ENCODE measurements at regions not wholly inside any gene's neighbourhood (a gene's known extent, or its start where the extent isn't known, plus 50 kb on each side); places are given as distances from the start of the nearest gene placed in this dataset.

DNA sequence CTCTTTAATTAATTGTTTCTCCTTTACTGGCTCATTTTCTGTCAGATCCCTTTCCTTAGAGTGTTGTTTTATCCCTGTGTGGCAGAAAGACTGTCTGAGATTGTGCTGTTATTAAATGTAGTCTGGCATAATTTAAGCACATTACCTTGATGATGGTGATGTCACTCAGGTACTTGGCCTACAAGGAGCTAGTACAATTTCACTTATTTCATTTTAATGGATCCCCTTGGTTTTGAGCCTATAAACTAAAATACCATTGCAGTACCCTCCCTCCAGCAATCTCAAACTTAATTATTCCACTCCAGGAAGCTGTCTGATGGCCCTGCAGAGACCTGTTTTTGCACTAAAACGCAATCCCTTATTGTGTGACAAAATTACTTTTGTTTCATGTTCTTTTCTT is 968.6 kb downstream of the ADGRL3 start (continued):
- TF ChIP-seq, protein P1, sequence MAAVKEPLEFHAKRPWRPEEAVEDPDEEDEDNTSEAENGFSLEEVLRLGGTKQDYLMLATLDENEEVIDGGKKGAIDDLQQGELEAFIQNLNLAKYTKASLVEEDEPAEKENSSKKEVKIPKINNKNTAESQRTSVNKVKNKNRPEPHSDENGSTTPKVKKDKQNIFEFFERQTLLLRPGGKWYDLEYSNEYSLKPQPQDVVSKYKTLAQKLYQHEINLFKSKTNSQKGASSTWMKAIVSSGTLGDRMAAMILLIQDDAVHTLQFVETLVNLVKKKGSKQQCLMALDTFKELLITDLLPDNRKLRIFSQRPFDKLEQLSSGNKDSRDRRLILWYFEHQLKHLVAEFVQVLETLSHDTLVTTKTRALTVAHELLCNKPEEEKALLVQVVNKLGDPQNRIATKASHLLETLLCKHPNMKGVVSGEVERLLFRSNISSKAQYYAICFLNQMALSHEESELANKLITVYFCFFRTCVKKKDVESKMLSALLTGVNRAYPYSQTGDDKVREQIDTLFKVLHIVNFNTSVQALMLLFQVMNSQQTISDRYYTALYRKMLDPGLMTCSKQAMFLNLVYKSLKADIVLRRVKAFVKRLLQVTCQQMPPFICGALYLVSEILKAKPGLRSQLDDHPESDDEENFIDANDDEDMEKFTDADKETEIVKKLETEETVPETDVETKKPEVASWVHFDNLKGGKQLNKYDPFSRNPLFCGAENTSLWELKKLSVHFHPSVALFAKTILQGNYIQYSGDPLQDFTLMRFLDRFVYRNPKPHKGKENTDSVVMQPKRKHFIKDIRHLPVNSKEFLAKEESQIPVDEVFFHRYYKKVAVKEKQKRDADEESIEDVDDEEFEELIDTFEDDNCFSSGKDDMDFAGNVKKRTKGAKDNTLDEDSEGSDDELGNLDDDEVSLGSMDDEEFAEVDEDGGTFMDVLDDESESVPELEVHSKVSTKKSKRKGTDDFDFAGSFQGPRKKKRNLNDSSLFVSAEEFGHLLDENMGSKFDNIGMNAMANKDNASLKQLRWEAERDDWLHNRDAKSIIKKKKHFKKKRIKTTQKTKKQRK (IDR thresholded peaks at IDR 0.05; ENCODE audit: low read depth, low read length) = no peak
- no peak for TF ChIP-seq JUND (IDR thresholded peaks at IDR 0.05; ENCODE audit: low read depth, low read length)

DNA sequence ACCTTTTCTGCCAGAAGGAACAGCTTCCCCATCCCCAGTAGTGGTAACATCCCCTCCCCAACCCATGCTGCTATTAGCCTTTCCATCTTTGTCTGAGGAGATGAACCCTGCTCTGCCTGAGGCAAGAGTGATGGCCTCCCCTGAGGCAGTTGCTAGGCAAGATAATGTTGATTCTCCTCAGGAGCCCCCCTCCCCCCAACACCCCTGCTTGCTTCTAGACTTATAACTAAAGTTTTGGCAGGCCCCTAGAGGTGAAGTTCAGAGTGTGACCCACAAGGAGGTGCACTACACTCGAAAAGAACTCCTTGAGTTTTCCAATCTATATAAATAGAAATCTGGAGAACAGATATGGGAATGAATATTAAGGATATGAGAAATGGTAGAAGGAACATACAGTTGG is 962.5 kb downstream of the ADGRL3 start:
- SMC1A ChIA-PET (ENCODE audit: uncharacterized antibody, unreplicated experiment) = no interaction called here
- Histone ChIP-seq H3K4me1 (ENCODE audit: control insufficient read depth, insufficient read depth, low read length) (no peaks in the 10 kb centered on the region), H3K79me2 (ENCODE audit: control insufficient read depth, insufficient read depth, low read length) (no peaks in the 10 kb centered on the region), H3K4me2 (ENCODE audit: control insufficient read depth, insufficient read depth) (no peak overlapping the region), H3K36me3 (ENCODE audit: control insufficient read depth in 2 of 2, insufficient read depth in 2 of 2, low read length in 1 of 2) (no peaks in the 10 kb centered on the region), H3K9ac (ENCODE audit: control insufficient read depth, insufficient read depth, low read length) (no peak overlapping the region), H3K27ac (ENCODE audit: control insufficient read depth, insufficient read depth) (no peak overlapping the region), H3K27me3 (replicated peaks in 1 of 2; ENCODE audit: control insufficient read depth in 2 of 2, insufficient read depth in 2 of 2, low read length in 1 of 2) (no peaks in the 10 kb centered on the region), H4K20me1 (ENCODE audit: control insufficient read depth, insufficient read depth) (no peaks in the 10 kb centered on the region), H3K9me3 (replicated peaks; ENCODE audit: control insufficient read depth, insufficient read depth, low read length) (no peaks in the 10 kb centered on the region), H2AFZ (ENCODE audit: control insufficient read depth, low read depth, low read length) (no peak overlapping the region), H3K4me3 (no peak overlapping the region)
- ATAC-seq = no peak
- no peak for DNase-seq (ENCODE audit: low read depth, low spot score)
- RAD21 ChIA-PET (ENCODE audit: unreplicated experiment) = interaction anchor here (1.5 kb wide), 1 partner anchor 481 kb away, joined by 4 read pairs; no protein-coding TSS in a partner anchor
- in situ Hi-C loops (cut with MboI) = no loop called here
- POLR2A ChIA-PET = no interaction called here
- 0% methylated on average over 1 of the region's 1 CpG for WGBS (ENCODE audit: insufficient coverage, insufficient replicate concordance, low lambda C conversion rate, missing lambda C conversion rate)
- CTCF ChIA-PET = interaction anchor here (0.6 to 1.3 kb wide), 2 partner anchors 431 to 481 kb away, joined by 3 read pairs; no protein-coding TSS in a partner anchor
- no peak for FAIRE-seq
- no TSS peak for BruUV-seq (replicated peaks)
- intact Hi-C loops (cut with micrococcal nuclease; ENCODE audit: unreplicated experiment) = no loop called here
- TF ChIP-seq SUPT20H (IDR thresholded peaks at IDR 0.05; ENCODE audit: borderline replicate concordance, control insufficient read depth, low read depth, low read length) (no peak), CEBPB (IDR thresholded peaks at IDR 0.05; ENCODE audit: borderline replicate concordance in 1 of 2, low read depth in 2 of 2, low read length in 2 of 2) (no peak), GABPA (IDR thresholded peaks at IDR 0.05; ENCODE audit: low read depth) (no peak), ZBED1 (IDR thresholded peaks at IDR 0.05; ENCODE audit: borderline replicate concordance) (no peak), NFYB (IDR thresholded peaks at IDR 0.05; ENCODE audit: insufficient read depth, low read depth, low read length) (no peak)
- TF ChIP-seq, protein P2, sequence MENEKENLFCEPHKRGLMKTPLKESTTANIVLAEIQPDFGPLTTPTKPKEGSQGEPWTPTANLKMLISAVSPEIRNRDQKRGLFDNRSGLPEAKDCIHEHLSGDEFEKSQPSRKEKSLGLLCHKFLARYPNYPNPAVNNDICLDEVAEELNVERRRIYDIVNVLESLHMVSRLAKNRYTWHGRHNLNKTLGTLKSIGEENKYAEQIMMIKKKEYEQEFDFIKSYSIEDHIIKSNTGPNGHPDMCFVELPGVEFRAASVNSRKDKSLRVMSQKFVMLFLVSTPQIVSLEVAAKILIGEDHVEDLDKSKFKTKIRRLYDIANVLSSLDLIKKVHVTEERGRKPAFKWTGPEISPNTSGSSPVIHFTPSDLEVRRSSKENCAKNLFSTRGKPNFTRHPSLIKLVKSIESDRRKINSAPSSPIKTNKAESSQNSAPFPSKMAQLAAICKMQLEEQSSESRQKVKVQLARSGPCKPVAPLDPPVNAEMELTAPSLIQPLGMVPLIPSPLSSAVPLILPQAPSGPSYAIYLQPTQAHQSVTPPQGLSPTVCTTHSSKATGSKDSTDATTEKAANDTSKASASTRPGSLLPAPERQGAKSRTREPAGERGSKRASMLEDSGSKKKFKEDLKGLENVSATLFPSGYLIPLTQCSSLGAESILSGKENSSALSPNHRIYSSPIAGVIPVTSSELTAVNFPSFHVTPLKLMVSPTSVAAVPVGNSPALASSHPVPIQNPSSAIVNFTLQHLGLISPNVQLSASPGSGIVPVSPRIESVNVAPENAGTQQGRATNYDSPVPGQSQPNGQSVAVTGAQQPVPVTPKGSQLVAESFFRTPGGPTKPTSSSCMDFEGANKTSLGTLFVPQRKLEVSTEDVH (IDR thresholded peaks at IDR 0.05; ENCODE audit: low read depth, partially characterized antibody) = no peak
- TF ChIP-seq, protein P1 (IDR thresholded peaks at IDR 0.05; ENCODE audit: low read depth, low read length) = no peak

All from GM12878 (cell line).